Osteoblast (primary cell): ENCODE measurements at regions not wholly inside any gene's neighbourhood (a gene's known extent, or its start where the extent isn't known, plus 50 kb on each side); places are given as distances from the start of the nearest gene placed in this dataset.

Experiments used
- DNase-seq: peaks from one replicate; pipeline ENCODE4 v3.0.0; 2011; ENCODE audit warnings: low spot score, mixed read lengths; ENCODE audit not compliant: insufficient read length; ENCODE audit errors: missing footprints
- H2AFZ ChIP-seq: 2 replicates; pipeline ENCODE4 v1.6.0; 2011; ENCODE audit warnings: mild to moderate bottlenecking, low read length
- H3K27ac ChIP-seq: 2 replicates; pipeline ENCODE4 v1.5.1; 2011; ENCODE audit warnings: mild to moderate bottlenecking, low read depth, low read length, moderate library complexity
- H3K27me3 ChIP-seq: 2 replicates; pipeline ENCODE4 v1.6.0; 2012; ENCODE audit warnings: mild to moderate bottlenecking, control low read depth, inconsistent platforms, low read length, moderate library complexity; ENCODE audit not compliant: insufficient read depth
- H3K36me3 ChIP-seq: 2 replicates; pipeline ENCODE4 v1.5.1; 2011; ENCODE audit warnings: mild to moderate bottlenecking, low read length, control low read depth, moderate library complexity; ENCODE audit not compliant: insufficient read depth
- H3K4me1 ChIP-seq: 2 replicates; pipeline ENCODE4 v1.5.1; 2011; ENCODE audit warnings: mild to moderate bottlenecking, low read length, control low read depth, moderate library complexity; ENCODE audit not compliant: insufficient read depth
- H3K4me2 ChIP-seq: 2 replicates; pipeline ENCODE4 v1.6.0; 2011; ENCODE audit warnings: mild to moderate bottlenecking, low read length; ENCODE audit not compliant: insufficient read depth
- H3K4me3 ChIP-seq: fragments of 200-600 bp; sonication (generic); 3 replicates; pipeline ENCODE4 v1.5.1; 2012; ENCODE audit warnings: mild to moderate bottlenecking, low read length, inconsistent platforms; ENCODE audit not compliant: insufficient read depth
- H3K79me2 ChIP-seq: 2 replicates; pipeline ENCODE4 v1.6.0; 2012; ENCODE audit warnings: mild to moderate bottlenecking, low read length, control low read depth, inconsistent platforms; ENCODE audit not compliant: insufficient read depth
- H3K9me3 ChIP-seq: 2 replicates; pipeline ENCODE4 v1.5.1; 2011; ENCODE audit warnings: low read depth, low read length, control low read depth
- H4K20me1 ChIP-seq: 2 replicates; pipeline ENCODE4 v1.6.0; 2012; ENCODE audit warnings: mild to moderate bottlenecking, low read length, control low read depth; ENCODE audit not compliant: insufficient read depth
- CTCF ChIP-seq: IDR thresholded peaks from 2 replicates; pipeline ENCODE4 v1.5.1; 2011; ENCODE audit warnings: mild to moderate bottlenecking, low read depth, low read length, moderate library complexity; ENCODE audit errors: extremely low read depth

DNA sequence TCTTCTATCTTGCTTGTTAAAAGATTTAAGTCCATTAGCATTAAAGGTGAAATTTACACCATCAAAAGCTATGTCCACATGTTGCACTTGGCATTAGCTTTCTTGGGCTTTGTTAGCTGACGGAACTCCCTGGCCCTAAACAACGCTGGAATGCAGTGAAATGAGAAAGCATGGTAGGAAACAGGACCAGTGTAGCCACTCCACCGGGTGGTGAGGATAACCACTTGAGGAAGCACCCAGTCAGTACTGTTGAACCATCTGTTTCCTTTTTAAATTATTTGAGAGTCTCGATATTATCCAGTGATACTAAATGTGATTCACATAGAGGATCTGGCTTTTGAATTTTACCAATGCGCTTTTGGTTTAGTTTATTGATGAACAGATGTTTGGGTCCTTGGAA lies 374.9 kb upstream of the NOX3 start:
- H3K36me3 ChIP-seq = no peaks in the 10 kb centered on the region
- no peaks in the 10 kb centered on the region for H3K9me3 ChIP-seq
- H4K20me1 ChIP-seq = no peaks in the 10 kb centered on the region
- TF ChIP-seq CTCF = no peak
- H3K27ac ChIP-seq = no peak overlapping the region
- H3K4me1 ChIP-seq = no peaks in the 10 kb centered on the region
- no peaks in the 10 kb centered on the region for H3K27me3 ChIP-seq
- DNase-seq = peak; percentile 57
- no peak overlapping the region for H3K4me3 ChIP-seq
- no peak overlapping the region for H3K4me2 ChIP-seq
- no peak overlapping the region for H2AFZ ChIP-seq
- no peaks in the 10 kb centered on the region for H3K79me2 ChIP-seq

GRCh38 chr6:155829646-155830045 lies 374.0 kb upstream of the NOX3 start:
- H3K79me2 ChIP-seq = no peaks in the 10 kb centered on the region
- no peaks in the 10 kb centered on the region for H3K4me1 ChIP-seq
- no peaks in the 10 kb centered on the region for H3K9me3 ChIP-seq
- no peaks in the 10 kb centered on the region for H3K27me3 ChIP-seq
- no peak for DNase-seq
- H4K20me1 ChIP-seq = no peaks in the 10 kb centered on the region
- H3K27ac ChIP-seq = no peak overlapping the region
- H3K4me2 ChIP-seq = no peak overlapping the region
- no peak for TF ChIP-seq CTCF
- no peak overlapping the region for H3K4me3 ChIP-seq
- no peak overlapping the region for H2AFZ ChIP-seq
- H3K36me3 ChIP-seq = no peaks in the 10 kb centered on the region

GRCh38 chr6:155828989-155829388 lies 373.4 kb upstream of the NOX3 start:
- no peaks in the 10 kb centered on the region for H3K79me2 ChIP-seq
- no peaks in the 10 kb centered on the region for H3K27me3 ChIP-seq
- no peak overlapping the region for H2AFZ ChIP-seq
- no peak overlapping the region for H3K4me3 ChIP-seq
- no peaks in the 10 kb centered on the region for H3K4me1 ChIP-seq
- H3K9me3 ChIP-seq = no peaks in the 10 kb centered on the region
- no peak overlapping the region for H3K4me2 ChIP-seq
- no peak overlapping the region for H3K27ac ChIP-seq
- H4K20me1 ChIP-seq = no peaks in the 10 kb centered on the region
- TF ChIP-seq CTCF = no peak
- no peak for DNase-seq
- no peaks in the 10 kb centered on the region for H3K36me3 ChIP-seq

DNA sequence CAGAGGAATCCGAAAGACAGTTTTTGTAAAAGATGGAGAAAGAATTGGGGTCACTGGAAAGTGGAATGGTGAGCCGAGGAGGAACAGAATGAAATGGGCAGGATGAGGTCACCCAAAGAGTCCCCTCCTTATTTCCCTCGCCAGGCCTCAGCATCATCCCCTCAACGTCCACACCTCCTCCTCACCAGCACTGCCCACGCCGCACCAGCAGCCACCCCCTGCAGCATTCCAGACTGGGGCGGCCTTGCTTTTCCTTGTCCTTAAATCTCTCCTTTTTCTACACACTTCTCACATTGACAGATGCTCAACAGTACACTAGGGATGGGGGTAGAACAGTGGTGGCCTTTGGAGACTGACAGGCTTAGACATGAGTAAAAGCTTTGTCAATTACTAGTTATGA lies 363.1 kb upstream of the NOX3 start:
- Histone ChIP-seq H3K4me2 (no peak overlapping the region), H2AFZ (no peak overlapping the region), H3K27ac (no peak overlapping the region), H3K4me1 (no peaks in the 10 kb centered on the region), H3K9me3 (no peaks in the 10 kb centered on the region), H3K36me3 (no peaks in the 10 kb centered on the region), H3K27me3 (no peaks in the 10 kb centered on the region), H4K20me1 (no peaks in the 10 kb centered on the region), H3K79me2 (no peaks in the 10 kb centered on the region), H3K4me3 (no peak overlapping the region)
- TF ChIP-seq CTCF = no peak
- peak; percentile 23 for DNase-seq
